NCI-H2227 (cell line): ENCODE measurements at regions not wholly inside any gene's neighbourhood (a gene's known extent, or its start where the extent isn't known, plus 50 kb on each side); places are given as distances from the start of the nearest gene placed in this dataset.
"Not testable (repeated sequence)": the region's sequence is repeated elsewhere in the genome, so short reads cannot be mapped to it uniquely, and the experiment has no call there.

ENCODE experiments used
- DNase-seq: peaks from one replicate; lab custom pipeline; 2025; ENCODE audit not compliant: unreplicated experiment; lab: John Stamatoyannopoulos, UW

- no peak for DNase-seq
Observed at GRCh38 chr2:95685513-95685912, 93.7 kb downstream of the TRIM43 start.

- DNase-seq: not testable (repeated sequence)
Observed at GRCh38 chr2:95686056-95686825, 94.4 kb downstream of the TRIM43 start.

GRCh38 chr2:95687852-95688251 is 96.1 kb downstream of the TRIM43 start:
- DNase-seq: not testable (repeated sequence)

DNA sequence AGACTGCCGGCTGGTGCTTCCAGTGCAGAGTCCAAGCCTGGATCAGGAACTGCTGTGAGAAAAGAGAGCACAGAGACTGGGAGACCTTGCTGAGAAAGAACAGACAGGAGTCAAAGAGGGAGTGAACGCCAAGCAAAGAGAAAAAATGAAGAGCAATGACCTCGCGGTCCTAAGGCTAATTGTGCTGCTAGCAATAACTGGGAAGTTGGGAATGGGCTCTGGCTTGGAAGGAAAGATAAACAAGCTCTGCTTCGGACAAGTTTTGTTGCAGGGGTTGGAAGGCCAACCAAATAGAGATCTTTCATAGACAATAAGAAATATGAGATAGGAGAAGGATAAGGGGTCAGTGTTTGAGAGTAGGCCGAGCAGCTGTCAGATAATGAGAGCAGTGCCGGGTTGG is 99.4 kb downstream of the TRIM43 start:
- not testable (repeated sequence) for DNase-seq

- DNase-seq: not testable (repeated sequence)
Observed at GRCh38 chr2:95693071-95693846, 101.5 kb downstream of the TRIM43 start.

DNA sequence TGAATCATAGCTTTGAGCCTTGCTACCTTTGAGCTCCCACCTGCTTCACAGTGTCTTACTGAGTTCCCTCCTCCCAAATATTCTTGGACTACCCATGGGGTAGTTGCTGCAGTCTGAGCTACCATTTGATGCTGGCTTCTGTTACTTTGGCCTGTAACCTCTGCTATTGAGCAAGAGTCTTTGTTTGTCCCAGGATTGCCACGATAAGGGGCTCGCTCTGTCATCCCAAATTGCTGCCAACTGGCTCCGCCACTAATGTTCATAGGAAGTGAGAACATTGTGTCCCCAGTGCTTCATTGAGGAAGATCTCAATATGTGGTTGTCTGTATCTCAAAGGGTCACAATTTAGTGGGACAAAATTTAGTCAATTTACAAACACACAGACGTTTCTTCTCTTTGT is 103.8 kb downstream of the TRIM43 start:
- no peak for DNase-seq

DNA sequence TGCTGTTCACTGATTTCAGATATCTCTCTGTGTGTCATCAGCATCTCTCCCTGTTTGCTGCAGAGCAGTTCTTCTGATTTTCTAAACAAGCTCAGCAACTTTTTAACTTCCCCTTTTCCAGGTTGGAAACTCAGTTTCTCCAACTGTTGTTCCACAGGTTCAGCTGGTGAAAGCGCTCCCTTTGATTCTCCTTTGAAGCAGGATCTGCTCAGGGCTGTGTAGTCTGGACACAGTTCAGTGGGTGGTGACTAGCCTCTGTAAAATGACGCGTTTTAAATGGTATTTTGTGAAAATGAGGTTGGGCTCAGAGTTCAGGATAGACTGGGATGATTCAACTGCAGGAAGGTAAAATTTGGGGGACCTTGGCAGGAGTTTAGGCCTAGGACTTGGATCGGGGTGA is 106.3 kb downstream of the TRIM43 start:
- DNase-seq: no peak

- DNase-seq: not testable (repeated sequence)
Observed at GRCh38 chr2:95699201-95700184, 107.7 kb downstream of the TRIM43 start.

GRCh38 chr2:95700519-95700918 is 108.7 kb downstream of the TRIM43 start:
- DNase-seq: no peak

- DNase-seq: no peak
Observed at GRCh38 chr2:95702471-95702870, 110.7 kb downstream of the TRIM43 start.

- DNase-seq: not testable (repeated sequence)
Observed at GRCh38 chr2:95707161-95707560, 115.4 kb downstream of the TRIM43 start.

DNA sequence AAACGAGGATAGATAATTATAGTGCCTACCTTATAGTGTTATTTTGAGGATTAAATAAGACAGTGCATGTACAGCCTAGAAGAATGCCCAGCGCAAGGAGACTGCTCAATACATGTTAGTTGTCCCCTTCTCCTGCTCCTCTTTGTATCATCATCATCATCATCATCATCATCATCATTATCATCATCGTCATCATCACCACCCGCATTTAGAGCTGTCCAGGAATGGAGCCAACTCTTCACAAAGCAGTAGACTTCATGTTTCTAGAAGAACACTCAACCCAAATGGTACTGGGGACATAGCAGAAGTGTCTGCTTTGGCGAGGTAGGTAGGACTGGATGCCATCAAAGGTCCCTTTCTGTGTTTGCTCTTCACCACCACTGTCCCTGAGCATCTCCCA is 116.0 kb downstream of the TRIM43 start:
- no peak for DNase-seq

DNA sequence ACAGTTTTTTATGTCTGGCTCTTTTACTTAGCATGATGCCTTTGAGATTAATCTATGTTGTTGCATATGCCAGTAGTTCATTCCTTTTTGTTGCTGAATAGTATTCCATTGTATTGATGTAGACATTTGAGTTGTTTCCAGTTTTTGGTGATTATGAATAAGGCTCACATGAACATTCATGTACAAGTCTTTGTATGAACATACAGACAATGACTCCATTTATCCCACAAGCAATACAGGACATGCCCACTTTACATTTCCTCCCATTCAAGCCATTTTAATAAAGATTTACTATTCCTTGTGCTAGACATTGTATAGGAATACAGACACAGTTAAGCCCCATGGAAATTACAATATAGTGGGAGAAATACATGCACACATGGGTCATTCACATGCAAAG is 118.0 kb downstream of the TRIM43 start:
- no peak for DNase-seq

- not testable (repeated sequence) for DNase-seq
Observed at GRCh38 chr2:95713470-95714177, 121.8 kb downstream of the TRIM43 start.

DNA sequence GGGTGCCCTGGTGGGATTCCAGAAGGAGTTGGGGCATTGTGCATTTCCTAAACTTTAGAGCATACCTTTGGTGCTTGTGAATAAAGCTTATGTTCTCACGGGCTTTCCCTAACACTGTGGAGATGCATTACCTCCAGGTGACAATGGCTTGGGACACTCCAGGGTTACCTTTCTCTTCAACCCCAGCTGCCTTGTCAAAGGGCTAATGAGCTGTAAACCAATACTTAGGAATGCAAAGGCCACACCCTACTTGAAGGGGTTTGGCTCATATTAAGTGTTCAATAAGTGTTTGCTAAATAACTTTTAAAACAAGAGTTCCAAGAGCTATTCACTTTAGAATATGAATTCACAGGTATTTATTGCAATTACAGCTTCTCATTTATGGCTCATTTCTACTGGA is 122.6 kb downstream of the TRIM43 start:
- DNase-seq: not testable (repeated sequence)

- DNase-seq: no peak
Observed at GRCh38 chr2:95719473-95720060, 127.8 kb downstream of the TRIM43 start.

GRCh38 chr2:95721726-95722125 is 129.9 kb downstream of the TRIM43 start:
- DNase-seq: no peak

DNA sequence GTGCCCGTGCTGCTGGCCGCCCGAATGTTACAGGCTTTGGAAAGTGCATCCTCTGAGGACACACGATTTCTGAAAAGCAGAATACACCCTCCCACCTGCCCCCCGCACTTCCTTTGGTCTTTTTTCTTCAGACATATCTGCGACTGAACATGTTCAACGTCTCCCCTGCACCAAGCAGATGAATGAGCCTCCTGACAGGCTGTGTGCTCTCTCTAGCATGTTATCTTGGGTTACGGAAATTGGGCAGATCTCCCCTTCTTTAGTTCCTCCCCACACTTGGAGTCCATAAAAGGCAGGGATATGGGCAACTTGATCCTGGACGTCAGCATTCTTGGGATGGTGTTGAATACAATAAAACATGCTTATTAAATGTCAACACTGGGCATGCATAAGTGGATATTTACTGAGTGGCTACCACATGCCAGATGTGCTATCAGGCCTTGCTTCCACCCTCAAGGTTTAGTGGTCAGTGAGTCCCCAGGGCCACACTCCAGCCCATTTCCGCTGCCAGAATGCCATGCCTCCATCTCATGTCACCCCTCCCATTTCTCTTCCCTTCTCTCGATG is 130.4 kb downstream of the TRIM43 start:
- no peak for DNase-seq

DNA sequence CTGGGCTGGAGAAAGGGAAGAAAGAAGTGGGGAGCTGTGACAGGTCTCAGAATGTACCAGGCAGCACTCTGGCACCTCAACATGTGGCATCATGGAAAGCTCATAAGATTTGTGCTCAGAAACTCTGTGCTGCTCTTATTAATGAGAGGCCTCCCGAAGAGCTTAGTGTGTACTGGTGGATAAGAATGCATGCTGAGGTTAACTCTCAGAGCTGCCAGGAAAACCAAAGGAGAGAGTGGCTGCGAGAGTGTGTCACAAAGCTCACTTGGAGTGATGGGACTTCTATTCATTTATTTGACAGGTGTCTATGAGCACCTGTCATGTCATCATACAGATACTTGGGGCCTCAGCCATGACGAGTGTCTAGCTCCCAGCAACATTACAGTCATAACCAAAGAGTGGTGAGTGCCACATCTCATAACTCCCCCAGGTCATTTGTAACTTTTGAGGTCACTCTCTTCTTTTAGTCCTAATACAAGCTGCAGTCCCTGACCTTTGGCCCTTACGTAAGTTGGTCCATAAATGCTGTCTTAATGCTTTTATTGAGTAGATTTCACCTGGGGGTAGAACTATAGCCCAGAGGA is 131.9 kb downstream of the TRIM43 start:
- DNase-seq: not testable (repeated sequence)
